Activated CD4-positive, alpha-beta T cell treated with anti-CD3 and anti-CD28 coated beads, Interleukin-2, Interleukin-4, amounts not matched to agents 100 ng/mL and 50 ng/mL, durations not matched to agents 16 hours and 8 hours (primary cell): ENCODE measurements at regions not wholly inside any gene's neighbourhood (a gene's known extent, or its start where the extent isn't known, plus 50 kb on each side); places are given as distances from the start of the nearest gene placed in this dataset.

Source experiments
- DNase-seq: peaks from one replicate; pipeline ENCODE4 v3.0.0-alpha.2; 2020; ENCODE audit warnings: low spot score

DNA sequence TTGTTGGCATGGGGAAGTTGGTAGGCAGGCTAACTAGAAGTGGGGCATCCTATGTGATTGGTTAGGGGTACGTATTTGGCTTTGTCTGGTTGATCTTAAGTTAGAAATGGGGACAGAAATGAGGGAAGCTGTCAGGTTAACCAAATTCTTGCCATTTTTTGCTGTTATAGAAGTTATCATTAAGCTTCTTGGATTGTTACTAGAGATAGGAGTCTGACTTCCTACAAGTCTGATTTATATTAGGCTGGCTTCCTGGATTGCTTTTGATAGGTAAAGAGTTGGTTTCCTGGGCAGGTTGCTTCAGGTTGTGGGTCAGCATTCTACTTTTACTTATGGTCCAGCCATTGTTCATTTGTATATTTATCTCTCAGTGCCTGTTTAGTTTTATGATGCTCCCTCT, 216.9 kb downstream of the TLE4 start:
- DNase-seq, result no peak

DNA sequence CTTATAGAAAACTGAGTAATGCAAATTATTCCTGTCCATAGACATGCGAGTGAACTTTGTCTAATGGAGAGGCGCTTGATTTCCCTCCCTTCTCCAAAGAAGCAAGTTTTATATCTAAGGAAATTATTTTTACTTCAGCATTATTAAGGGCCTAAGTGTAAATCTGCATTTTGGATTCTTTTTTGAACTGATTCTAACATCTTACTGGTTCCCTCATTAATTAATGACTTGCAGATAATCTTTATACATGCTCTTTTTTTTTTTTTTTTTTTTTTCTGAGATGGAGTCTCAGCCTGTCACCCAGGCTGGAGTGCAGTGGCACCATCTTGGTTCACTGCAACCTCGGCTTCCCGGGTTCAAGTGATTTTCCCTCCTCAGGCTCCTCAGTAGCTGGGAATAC, 209.5 kb downstream of the TLE4 start:
- no peak for DNase-seq

DNA sequence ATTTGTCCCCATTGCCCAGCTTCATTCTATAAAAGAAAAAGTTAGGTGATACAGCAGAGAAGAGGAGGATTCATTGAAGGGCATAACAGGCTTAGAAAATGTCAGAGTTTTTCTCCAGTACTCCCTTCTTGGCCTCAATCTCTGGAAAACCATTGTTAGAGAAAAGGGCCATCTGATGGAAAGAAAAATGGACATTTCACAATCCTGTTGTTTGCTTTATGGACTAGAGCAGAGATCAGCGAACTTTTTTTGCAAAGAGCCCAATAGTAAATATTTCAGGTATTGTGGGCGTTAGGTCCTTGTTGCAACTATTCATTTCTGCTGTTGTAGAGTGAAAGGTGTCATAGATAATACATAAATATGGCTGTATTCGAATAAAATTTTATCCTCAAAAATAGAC, 208.8 kb downstream of the TLE4 start:
- no peak for DNase-seq

DNA sequence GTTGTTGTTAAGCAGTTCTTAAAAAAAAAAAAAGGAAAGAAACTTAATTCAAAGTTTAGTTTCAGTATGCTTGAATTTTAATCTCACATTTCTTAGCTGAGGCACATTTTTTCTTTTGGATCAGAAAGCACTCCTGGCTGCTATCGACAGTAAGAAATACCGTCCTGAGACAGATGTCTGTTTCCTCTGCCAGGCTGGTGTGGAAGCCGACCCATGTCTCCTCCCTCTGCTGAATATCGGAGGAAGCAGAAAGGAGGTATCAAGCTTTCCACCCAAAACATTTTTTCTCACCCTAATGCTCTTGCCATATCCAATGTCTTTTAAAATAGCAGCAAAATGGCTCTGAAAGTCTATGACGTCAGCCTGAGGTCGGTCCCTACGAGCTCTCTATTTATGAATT, 208.1 kb downstream of the TLE4 start:
- no peak for DNase-seq

GRCh38 chr9:79778581-79778980, 206.8 kb downstream of the TLE4 start:
- DNase-seq, result no peak

GRCh38 chr9:79776581-79776980, 204.8 kb downstream of the TLE4 start:
- no peak for DNase-seq
